Brain microvascular endothelial cell (primary cell): ENCODE measurements at regions not wholly inside any gene's neighbourhood (a gene's known extent, or its start where the extent isn't known, plus 50 kb on each side); places are given as distances from the start of the nearest gene placed in this dataset.

Source experiments
- DNase-seq: peaks from one replicate; pipeline ENCODE4 v3.0.0-alpha.2; 2020
- H3K27ac ChIP-seq: fragments of 250-450 bp; sonication (Bioruptor Pico); 2 replicates; pipeline ENCODE4 v1.5.1; 2020; ENCODE audit warnings: mild to moderate bottlenecking, moderate library complexity
- H3K27me3 ChIP-seq: fragments of 250-450 bp; sonication (Bioruptor Pico); replicated peaks from 2 replicates; pipeline ENCODE4 v1.5.1; 2020; ENCODE audit warnings: mild to moderate bottlenecking
- H3K36me3 ChIP-seq: fragments of 250-450 bp; sonication (Bioruptor Pico); replicated peaks from 2 replicates; pipeline ENCODE4 v1.5.1; 2020; ENCODE audit warnings: mild to moderate bottlenecking
- H3K4me3 ChIP-seq: 2 replicates; pipeline ENCODE4 v1.5.1; 2011; ENCODE audit warnings: low read depth, mild to moderate bottlenecking, control low read depth, low read length, moderate library complexity
- CTCF ChIP-seq: IDR thresholded peaks from 2 replicates; pipeline ENCODE4 v1.5.1; 2011; ENCODE audit warnings: low read depth, mild to moderate bottlenecking, moderate library complexity, low read length, control low read depth, inconsistent platforms; ENCODE audit errors: missing control alignments
- in situ Hi-C: cut with HindIII; loops from 2 replicates; pipeline ENCODE4 v1.10.0; 2017; ENCODE audit warnings: low sequenced_read_pairs, low pct_ligation_motif_present

- no peak for DNase-seq
- in situ Hi-C loops = no loop called here
- TF ChIP-seq CTCF = no peak
- H3K27me3 ChIP-seq = no peaks in the 10 kb centered on the region
- no peaks in the 10 kb centered on the region for H3K36me3 ChIP-seq
- no peak overlapping the region for H3K27ac ChIP-seq
- no peak overlapping the region for H3K4me3 ChIP-seq
Observed at GRCh38 chr1:187078916-187079315, 250.2 kb downstream of the PLA2G4A start.

- TF ChIP-seq CTCF = no peak
- in situ Hi-C loops = no loop called here
- Histone ChIP-seq H3K4me3 (no peak overlapping the region), H3K27ac (no peak overlapping the region), H3K36me3 (no peaks in the 10 kb centered on the region), H3K27me3 (no peaks in the 10 kb centered on the region)
- DNase-seq = no peak
Observed at GRCh38 chr1:187079330-187079729, 250.6 kb downstream of the PLA2G4A start.

- DNase-seq = peak; percentile 2
- H3K27me3 ChIP-seq = no peaks in the 10 kb centered on the region
- no peak overlapping the region for H3K27ac ChIP-seq
- no peak for TF ChIP-seq CTCF
- in situ Hi-C loops = no loop called here
- H3K36me3 ChIP-seq = no peaks in the 10 kb centered on the region
- H3K4me3 ChIP-seq = no peak overlapping the region
Observed at GRCh38 chr1:187091666-187092065, 262.9 kb downstream of the PLA2G4A start.

GRCh38 chr1:187092104-187092503 is 263.4 kb downstream of the PLA2G4A start:
- no peak for DNase-seq
- in situ Hi-C loops = no loop called here
- no peaks in the 10 kb centered on the region for H3K36me3 ChIP-seq
- no peak overlapping the region for H3K4me3 ChIP-seq
- no peak for TF ChIP-seq CTCF
- no peak overlapping the region for H3K27ac ChIP-seq
- H3K27me3 ChIP-seq = no peaks in the 10 kb centered on the region

- Histone ChIP-seq H3K4me3 (no peak overlapping the region), H3K36me3 (no peaks in the 10 kb centered on the region), H3K27ac (no peak overlapping the region), H3K27me3 (no peaks in the 10 kb centered on the region)
- TF ChIP-seq CTCF = no peak
- DNase-seq = no peak
- in situ Hi-C loops = no loop called here
Observed at GRCh38 chr1:187096689-187097088, 267.9 kb downstream of the PLA2G4A start.

- in situ Hi-C loops = no loop called here
Observed at GRCh38 chr1:187110351-187110750, 281.6 kb downstream of the PLA2G4A start.

More at GRCh38 chr1:187110351-187110750, 281.6 kb downstream of the PLA2G4A start:
- H3K4me3 ChIP-seq = no peak overlapping the region
- no peak for TF ChIP-seq CTCF
- no peak overlapping the region for H3K27ac ChIP-seq
- DNase-seq = no peak
- H3K36me3 ChIP-seq = no peaks in the 10 kb centered on the region
- no peaks in the 10 kb centered on the region for H3K27me3 ChIP-seq
